Activated CD4-positive, alpha-beta T cell treated with anti-CD3 and anti-CD28 coated beads, Interleukin-2, amount 10 ng/mL, durations not matched to agents 7 days and 5 days (primary cell): ENCODE measurements at regions not wholly inside any gene's neighbourhood (a gene's known extent, or its start where the extent isn't known, plus 50 kb on each side); places are given as distances from the start of the nearest gene placed in this dataset.

Source experiments
- CTCF ChIA-PET: fragments of 350-600 bp; sonication (Branson Sonifier 250); formaldehyde crosslinking; loops from one replicate; lab custom pipeline; 2021; ENCODE audit warnings: antibody characterized with exemption; lab: Charles Lee
- POLR2A ChIA-PET: fragments of 350-600 bp; sonication (Branson Sonifier 250); formaldehyde crosslinking; loops from one replicate; lab custom pipeline; 2021; ENCODE audit warnings: antibody characterized with exemption; lab: Charles Lee
- DNase-seq: peaks from one replicate; pipeline ENCODE4 v3.0.0-alpha.2; 2020
- H3K27ac Mint-ChIP-seq: one replicate; pipeline ENCODE4 v1.8.0; 2021; ENCODE audit warnings: mild to moderate bottlenecking, moderate library complexity, mixed read lengths
- H3K27me3 Mint-ChIP-seq: one replicate; pipeline ENCODE4 v1.8.0; 2021; ENCODE audit warnings: mixed read lengths
- H3K36me3 Mint-ChIP-seq: one replicate; pipeline ENCODE4 v1.8.0; 2021; ENCODE audit warnings: low read depth, mixed read lengths
- H3K4me1 Mint-ChIP-seq: one replicate; pipeline ENCODE4 v1.8.0; 2021; ENCODE audit warnings: mixed read lengths
- H3K4me3 Mint-ChIP-seq: one replicate; pipeline ENCODE4 v1.8.0; 2021; ENCODE audit warnings: mild to moderate bottlenecking, moderate library complexity, mixed read lengths
- H3K9me3 Mint-ChIP-seq: one replicate; pipeline ENCODE4 v1.8.0; 2021; ENCODE audit warnings: mixed read lengths

GRCh38 chr13:78816154-78816553, 157.2 kb upstream of the OBI1 start:
- Mint-ChIP-seq H3K9me3 (no peaks in the 10 kb centered on the region), H3K4me3 (no peak overlapping the region), H3K27me3 (peaks cover 1% of the 10 kb centered on the region), H3K27ac (no peak overlapping the region), H3K36me3 (no peaks in the 10 kb centered on the region), H3K4me1 (no peaks in the 10 kb centered on the region)
- no peak for DNase-seq
- ChIA-PET POLR2A (no interaction called here), CTCF (no interaction called here)

- Mint-ChIP-seq H3K27ac (no peak overlapping the region), H3K4me3 (no peak overlapping the region)
- CTCF ChIA-PET = no interaction called here
Measured at GRCh38 chr13:78806457-78806856, 147.5 kb upstream of the OBI1 start.

GRCh38 chr13:78802912-78803311, 144.0 kb upstream of the OBI1 start:
- POLR2A ChIA-PET = no interaction called here
- H3K9me3 Mint-ChIP-seq = no peaks in the 10 kb centered on the region
- H3K4me3 Mint-ChIP-seq = no peak overlapping the region
- no peaks in the 10 kb centered on the region for H3K36me3 Mint-ChIP-seq
- DNase-seq = no peak
- no peaks in the 10 kb centered on the region for H3K4me1 Mint-ChIP-seq
- CTCF ChIA-PET = no interaction called here
- H3K27me3 Mint-ChIP-seq = peaks cover 9% of the 10 kb centered on the region
- H3K27ac Mint-ChIP-seq = no peak overlapping the region

More at GRCh38 chr13:78806457-78806856, 147.5 kb upstream of the OBI1 start:
- Mint-ChIP-seq H3K36me3 (no peaks in the 10 kb centered on the region), H3K27me3 (peaks cover 14% of the 10 kb centered on the region), H3K4me1 (no peaks in the 10 kb centered on the region), H3K9me3 (no peaks in the 10 kb centered on the region)
- POLR2A ChIA-PET = no interaction called here
- DNase-seq = no peak

GRCh38 chr13:78787190-78787589, 128.2 kb upstream of the OBI1 start:
- peaks cover 1% of the 10 kb centered on the region for H3K4me1 Mint-ChIP-seq
- H3K4me3 Mint-ChIP-seq = no peak overlapping the region
- H3K27me3 Mint-ChIP-seq = peaks cover 23% of the 10 kb centered on the region
- ChIA-PET POLR2A (interaction anchor here (0.6 kb wide), 1 partner anchor 857 kb away, joined by 3 read pairs; no protein-coding TSS in a partner anchor), CTCF (no interaction called here)
- no peaks in the 10 kb centered on the region for H3K9me3 Mint-ChIP-seq
- no peaks in the 10 kb centered on the region for H3K36me3 Mint-ChIP-seq
- no peak for DNase-seq
- no peak overlapping the region for H3K27ac Mint-ChIP-seq

- Mint-ChIP-seq H3K36me3 (no peaks in the 10 kb centered on the region), H3K27ac (no peak overlapping the region), H3K9me3 (no peaks in the 10 kb centered on the region), H3K27me3 (peaks cover 23% of the 10 kb centered on the region), H3K4me3 (no peak overlapping the region), H3K4me1 (peaks cover 1% of the 10 kb centered on the region)
- ChIA-PET CTCF (no interaction called here), POLR2A (no interaction called here)
- DNase-seq = no peak
Measured at GRCh38 chr13:78786459-78786858, 127.5 kb upstream of the OBI1 start.

GRCh38 chr13:78785764-78786163, 126.8 kb upstream of the OBI1 start:
- no peak overlapping the region for H3K27ac Mint-ChIP-seq

GRCh38 chr13:78784014-78784750, 125.2 kb upstream of the OBI1 start:
- POLR2A ChIA-PET = no interaction called here
- CTCF ChIA-PET = no interaction called here

More at GRCh38 chr13:78785764-78786163, 126.8 kb upstream of the OBI1 start:
- POLR2A ChIA-PET = no interaction called here
- CTCF ChIA-PET = no interaction called here
- no peaks in the 10 kb centered on the region for H3K9me3 Mint-ChIP-seq
- H3K4me3 Mint-ChIP-seq = no peak overlapping the region
- H3K27me3 Mint-ChIP-seq = peaks cover 25% of the 10 kb centered on the region
- DNase-seq = no peak
- H3K36me3 Mint-ChIP-seq = no peaks in the 10 kb centered on the region
- H3K4me1 Mint-ChIP-seq = peaks cover 1% of the 10 kb centered on the region

GRCh38 chr13:78780708-78781107, 121.8 kb upstream of the OBI1 start:
- Mint-ChIP-seq H3K4me1 (no peaks in the 10 kb centered on the region), H3K4me3 (no peak overlapping the region), H3K27ac (no peak overlapping the region), H3K27me3 (peaks cover 10% of the 10 kb centered on the region), H3K36me3 (no peaks in the 10 kb centered on the region), H3K9me3 (no peaks in the 10 kb centered on the region)
- CTCF ChIA-PET = no interaction called here
- no peak for DNase-seq
- POLR2A ChIA-PET = no interaction called here

More at GRCh38 chr13:78784014-78784750, 125.2 kb upstream of the OBI1 start:
- Mint-ChIP-seq H3K36me3 (no peaks in the 10 kb centered on the region), H3K27ac (no peak overlapping the region), H3K27me3 (peaks cover 23% of the 10 kb centered on the region), H3K4me1 (peaks cover 1% of the 10 kb centered on the region), H3K9me3 (no peaks in the 10 kb centered on the region), H3K4me3 (no peak overlapping the region)
- no peak for DNase-seq

- Mint-ChIP-seq H3K27ac (no peak overlapping the region), H3K27me3 (peaks cover 12% of the 10 kb centered on the region), H3K36me3 (no peaks in the 10 kb centered on the region), H3K9me3 (no peaks in the 10 kb centered on the region), H3K4me1 (no peaks in the 10 kb centered on the region), H3K4me3 (no peak overlapping the region)
- ChIA-PET CTCF (no interaction called here), POLR2A (no interaction called here)
- no peak for DNase-seq
Measured at GRCh38 chr13:78779608-78780007, 120.7 kb upstream of the OBI1 start.

GRCh38 chr13:78777976-78778375, 119.0 kb upstream of the OBI1 start:
- DNase-seq = no peak
- Mint-ChIP-seq H3K4me1 (no peaks in the 10 kb centered on the region), H3K27ac (no peak overlapping the region), H3K27me3 (peaks cover 10% of the 10 kb centered on the region), H3K9me3 (no peaks in the 10 kb centered on the region), H3K36me3 (no peaks in the 10 kb centered on the region), H3K4me3 (no peak overlapping the region)
- POLR2A ChIA-PET = no interaction called here
- CTCF ChIA-PET = no interaction called here

GRCh38 chr13:78777396-78777795, 118.4 kb upstream of the OBI1 start:
- H3K27ac Mint-ChIP-seq = no peak overlapping the region
- H3K27me3 Mint-ChIP-seq = peaks cover 10% of the 10 kb centered on the region
- CTCF ChIA-PET = no interaction called here
- H3K9me3 Mint-ChIP-seq = no peaks in the 10 kb centered on the region
- H3K36me3 Mint-ChIP-seq = no peaks in the 10 kb centered on the region
- POLR2A ChIA-PET = no interaction called here
- H3K4me1 Mint-ChIP-seq = no peaks in the 10 kb centered on the region
- no peak overlapping the region for H3K4me3 Mint-ChIP-seq
- no peak for DNase-seq

GRCh38 chr13:78772933-78773332, 114.0 kb upstream of the OBI1 start:
- POLR2A ChIA-PET = no interaction called here

GRCh38 chr13:78770601-78771000, 111.6 kb upstream of the OBI1 start:
- CTCF ChIA-PET = no interaction called here
- H3K4me3 Mint-ChIP-seq = no peak overlapping the region
- POLR2A ChIA-PET = no interaction called here
- H3K9me3 Mint-ChIP-seq = no peaks in the 10 kb centered on the region
- H3K27me3 Mint-ChIP-seq = peaks cover 14% of the 10 kb centered on the region
- no peaks in the 10 kb centered on the region for H3K4me1 Mint-ChIP-seq
- no peaks in the 10 kb centered on the region for H3K36me3 Mint-ChIP-seq
- H3K27ac Mint-ChIP-seq = no peak overlapping the region
- no peak for DNase-seq

More at GRCh38 chr13:78772933-78773332, 114.0 kb upstream of the OBI1 start:
- no peak for DNase-seq
- CTCF ChIA-PET = no interaction called here
- H3K9me3 Mint-ChIP-seq = no peaks in the 10 kb centered on the region
- peaks cover 11% of the 10 kb centered on the region for H3K27me3 Mint-ChIP-seq
- no peaks in the 10 kb centered on the region for H3K4me1 Mint-ChIP-seq
- no peaks in the 10 kb centered on the region for H3K36me3 Mint-ChIP-seq
- no peak overlapping the region for H3K4me3 Mint-ChIP-seq
- no peak overlapping the region for H3K27ac Mint-ChIP-seq

- H3K36me3 Mint-ChIP-seq = no peaks in the 10 kb centered on the region
- no peak overlapping the region for H3K4me3 Mint-ChIP-seq
- POLR2A ChIA-PET = no interaction called here
- no peaks in the 10 kb centered on the region for H3K9me3 Mint-ChIP-seq
- CTCF ChIA-PET = no interaction called here
- no peak overlapping the region for H3K27ac Mint-ChIP-seq
- no peaks in the 10 kb centered on the region for H3K4me1 Mint-ChIP-seq
- H3K27me3 Mint-ChIP-seq = peaks cover 12% of the 10 kb centered on the region
- DNase-seq = no peak
Measured at GRCh38 chr13:78768950-78769349, 110.0 kb upstream of the OBI1 start.
